H1 (cell line): ENCODE measurements at regions not wholly inside any gene's neighbourhood (a gene's known extent, or its start where the extent isn't known, plus 50 kb on each side); places are given as distances from the start of the nearest gene placed in this dataset.

ENCODE experiments used
- CTCF ChIA-PET: fragments of 300-600 bp; sonication (Branson Sonifier 250); formaldehyde crosslinking; loops from one replicate; lab custom pipeline; 2021; ENCODE audit not compliant: partially characterized antibody; lab: Charles Lee
- POLR2A ChIA-PET: fragments of 300-600 bp; sonication (Branson Sonifier 250); formaldehyde crosslinking; loops from one replicate; lab custom pipeline; 2021; ENCODE audit warnings: inconsistent platforms; ENCODE audit not compliant: partially characterized antibody; lab: Charles Lee
- DNase-seq, 2 experiments: peaks; one replicate each; pipeline versions ENCODE4 v3.0.0 to v3.0.0-alpha.2; 2010 to 2022; ENCODE audit warnings: low spot score in 2 of 2, low read depth in 1 of 2, mixed read lengths in 1 of 2
- FAIRE-seq: peaks from 2 replicates; lab custom pipeline; 2011; peaks lifted over from hg19 to GRCh38; lab: Jason Lieb, UNC
- H2AFZ ChIP-seq: 2 replicates; pipeline ENCODE4 v1.8.1; 2012; ENCODE audit warnings: low read length, inconsistent platforms
- H2AK5ac ChIP-seq: 2 replicates; pipeline ENCODE4 v1.6.1; 2013; ENCODE audit warnings: low read depth, low read length
- H2BK120ac ChIP-seq: replicated peaks from 2 replicates; pipeline ENCODE3; 2013; ENCODE audit warnings: low read depth, low read length, inconsistent platforms
- H2BK12ac ChIP-seq: 2 replicates; pipeline ENCODE4 v1.6.1; 2013; ENCODE audit warnings: low read depth, low read length
- H2BK15ac ChIP-seq: 2 replicates; pipeline ENCODE4 v1.6.1; 2013; ENCODE audit warnings: low read length
- H2BK20ac ChIP-seq: 2 replicates; pipeline ENCODE4 v1.6.1; 2013; ENCODE audit warnings: low read length
- H2BK5ac ChIP-seq: 2 replicates; pipeline ENCODE4 v1.6.1; 2013; ENCODE audit warnings: low read depth, low read length
- H3K14ac ChIP-seq: 2 replicates; pipeline ENCODE4 v1.6.1; 2013; ENCODE audit warnings: inconsistent platforms; ENCODE audit not compliant: insufficient read length
- H3K18ac ChIP-seq: 2 replicates; pipeline ENCODE4 v1.6.1; 2013; ENCODE audit warnings: low read length; ENCODE audit errors: extremely low read depth
- H3K23ac ChIP-seq: 2 replicates; pipeline ENCODE4 v1.6.1; 2013; ENCODE audit warnings: inconsistent platforms; ENCODE audit not compliant: insufficient read length
- H3K23me2 ChIP-seq: 2 replicates; pipeline ENCODE4 v1.6.1; 2013; ENCODE audit warnings: low read depth, low read length
- H3K27ac ChIP-seq: 2 replicates; pipeline ENCODE4 v1.6.1; 2011; ENCODE audit warnings: low read depth, low read length, inconsistent platforms
- H3K27me3 ChIP-seq, 4 experiments: replicated peaks in 1 of 4; 1 replicate in 1 of 4; 2 replicates in 3 of 4; pipeline versions ENCODE4 v1.6.1 to v1.8.1; 2011 to 2013; ENCODE audit warnings: low read length in 3 of 4, mild to moderate bottlenecking in 3 of 4, inconsistent platforms in 2 of 4, mixed read lengths in 2 of 4, moderate library complexity in 1 of 4; ENCODE audit not compliant: control insufficient read depth in 3 of 4, insufficient read depth in 3 of 4; ENCODE audit errors: extremely low read depth in 1 of 4
- H3K36me3 ChIP-seq, 4 experiments: 2 replicates each; pipeline versions ENCODE4 v1.6.1 to v1.8.1; 2011 to 2013; ENCODE audit warnings: mild to moderate bottlenecking in 4 of 4, low read length in 3 of 4, moderate library complexity in 2 of 4, control low read depth in 1 of 4, inconsistent platforms in 1 of 4; ENCODE audit not compliant: insufficient read depth in 4 of 4, control insufficient read depth in 2 of 4
- H3K4ac ChIP-seq: replicated peaks from 2 replicates; pipeline ENCODE3; 2013; ENCODE audit warnings: low read length, low read depth, mixed read lengths, inconsistent platforms; ENCODE audit not compliant: insufficient read length
- H3K4me1 ChIP-seq, 4 experiments: replicated peaks in 1 of 4; 1 replicate in 1 of 4; 2 replicates in 3 of 4; pipeline versions ENCODE4 v1.6.1 to v1.8.1; 2011 to 2013; ENCODE audit warnings: low read length in 3 of 4, inconsistent platforms in 2 of 4, mixed read lengths in 1 of 4; ENCODE audit not compliant: insufficient read depth in 4 of 4, control insufficient read depth in 3 of 4
- H3K4me2 ChIP-seq, 2 experiments: 2 replicates each; pipeline versions ENCODE4 v1.6.1 to v1.8.1; 2011 to 2013; ENCODE audit warnings: low read depth in 2 of 2, low read length in 2 of 2, control low read depth in 1 of 2, inconsistent platforms in 1 of 2, mild to moderate bottlenecking in 1 of 2; ENCODE audit not compliant: insufficient read depth in 1 of 2
- H3K4me3 ChIP-seq, 4 experiments: fragments of 200-600, 300-600 bp in 1 of 4; sonication (generic), shearing (Covaris generic), sonication (Bioruptor Twin) in 1 of 4; 2 replicates each; pipeline versions ENCODE4 v1.5.1 to v1.8.1; 2011 to 2016; ENCODE audit warnings: low read length in 4 of 4, low read depth in 3 of 4, control low read depth in 2 of 4, inconsistent platforms in 2 of 4, mild to moderate bottlenecking in 2 of 4, mixed read lengths in 1 of 4, moderate library complexity in 1 of 4; ENCODE audit not compliant: insufficient read depth in 2 of 4; ENCODE audit errors: extremely low read depth in 1 of 4
- H3K56ac ChIP-seq: replicated peaks from 2 replicates; pipeline ENCODE3; 2013; ENCODE audit warnings: low read depth, mild to moderate bottlenecking, mixed read lengths, low read length, inconsistent platforms; ENCODE audit not compliant: insufficient read length
- H3K79me1 ChIP-seq: 2 replicates; pipeline ENCODE4 v1.6.1; 2013; ENCODE audit warnings: low read depth, low read length, control low read depth
- H3K79me2 ChIP-seq, 2 experiments: 2 replicates each; pipeline versions ENCODE4 v1.6.1 to v1.8.1; 2012 to 2013; ENCODE audit warnings: low read length in 2 of 2, mild to moderate bottlenecking in 2 of 2, inconsistent platforms in 1 of 2; ENCODE audit not compliant: insufficient read depth in 2 of 2, control insufficient read depth in 1 of 2
- H3K9ac ChIP-seq, 4 experiments: replicated peaks in 1 of 4; 1 replicate in 1 of 4; 2 replicates in 3 of 4; pipeline versions ENCODE4 v1.6.1 to v1.8.1; 2011 to 2013; ENCODE audit warnings: low read depth in 3 of 4, low read length in 3 of 4, control low read depth in 2 of 4, mild to moderate bottlenecking in 2 of 4, moderate library complexity in 2 of 4, inconsistent platforms in 1 of 4; ENCODE audit errors: extremely low read depth in 1 of 4
- H3K9me3 ChIP-seq, 2 experiments: 2 replicates each; pipeline versions ENCODE4 v1.6.1 to v1.8.1; 2012 to 2013; ENCODE audit warnings: mild to moderate bottlenecking in 2 of 2, moderate library complexity in 2 of 2, control low read depth in 1 of 2, inconsistent platforms in 1 of 2, low read depth in 1 of 2, low read length in 1 of 2, mixed read lengths in 1 of 2; ENCODE audit not compliant: insufficient read depth in 2 of 2
- H4K20me1 ChIP-seq, 2 experiments: replicated peaks in 1 of 2; 2 replicates each; pipeline versions ENCODE3 to v1.8.1; 2011 to 2013; ENCODE audit warnings: inconsistent platforms in 2 of 2, low read length in 2 of 2, mild to moderate bottlenecking in 1 of 2; ENCODE audit not compliant: insufficient read depth in 2 of 2, control insufficient read depth in 1 of 2
- H4K5ac ChIP-seq: 2 replicates; pipeline ENCODE4 v1.6.1; 2013; ENCODE audit warnings: low read length, low read depth, mixed read lengths, inconsistent platforms; ENCODE audit not compliant: insufficient read length
- H4K8ac ChIP-seq: 2 replicates; pipeline ENCODE4 v1.8.0; 2013; ENCODE audit warnings: mild to moderate bottlenecking, moderate library complexity, low read length, inconsistent platforms; ENCODE audit not compliant: insufficient read depth; ENCODE audit errors: extremely low read depth
- H4K91ac ChIP-seq: replicated peaks from 2 replicates; pipeline ENCODE3; 2013; ENCODE audit warnings: low read length, mixed read lengths, inconsistent platforms; ENCODE audit not compliant: insufficient read length
- BACH1 ChIP-seq: IDR thresholded peaks from 2 replicates; pipeline ENCODE4 v1.6.1; 2012; ENCODE audit warnings: low read length, improper control_type of control experiment
- ZNF274 ChIP-seq: IDR thresholded peaks from 2 replicates; pipeline ENCODE4 v1.7.0; 2012; ENCODE audit warnings: low read length, borderline replicate concordance; ENCODE audit errors: extremely low read depth
- WGBS, 2 experiments: shearing (Covaris generic) in 1 of 2; methylation state at CpG; one replicate each; pipeline versions ENCODE4 v1.1.6 to v1.1.7; 2013 to 2015; ENCODE audit warnings: low lambda C conversion rate in 2 of 2, mixed read lengths in 2 of 2, inconsistent platforms in 1 of 2, low coverage in 1 of 2, missing lambda C conversion rate in 1 of 2; ENCODE audit not compliant: insufficient replicate concordance in 2 of 2, insufficient coverage in 1 of 2, insufficient read length in 1 of 2; ENCODE audit errors: extremely low coverage in 1 of 2, missing lambda C conversion rate in 1 of 2; 5-methylcytosine and 5-hydroxymethylcytosine counted together

DNA sequence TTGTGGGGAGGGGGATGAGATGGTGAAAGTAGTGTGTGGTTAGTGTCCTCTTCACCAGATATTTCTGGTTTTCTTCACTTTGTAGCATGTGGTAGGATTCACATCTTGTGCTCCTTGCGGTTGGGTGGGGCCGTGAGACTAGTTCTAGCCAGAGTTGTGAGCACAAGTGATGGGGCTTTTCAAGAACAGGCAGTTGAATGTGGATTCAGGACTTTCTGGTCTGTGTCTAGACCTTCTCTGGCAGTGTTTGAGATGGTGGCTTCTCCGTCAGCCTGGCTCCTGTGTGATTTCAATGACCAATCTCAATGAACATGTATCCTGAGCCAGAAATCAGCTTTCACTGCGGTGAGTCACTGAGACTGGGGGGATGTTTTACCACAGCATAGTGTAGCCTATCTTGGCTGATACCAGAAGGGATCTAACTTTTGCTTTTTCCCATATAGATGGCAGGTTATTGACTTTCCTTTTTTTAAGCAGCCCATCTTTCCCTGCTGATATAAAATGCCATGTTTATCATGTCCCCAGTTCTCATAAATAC, 82.6 kb downstream of the RPLP1 start:
- 90% methylated on average over 4 of the region's 4 CpGs; no CpG with 5 or more reads in 1 of the 2 experiments for WGBS, 2 experiments
- peaks cover 6 to 17% (median 9%) of the 10 kb centered on the region in 4 experiments; a peak in 6 of 7 replicates for H3K4me1 ChIP-seq

More for the DNA sequence above, 82.6 kb downstream of the RPLP1 start:
- H3K27me3 ChIP-seq = no peaks in the 10 kb centered on the region
- H2BK15ac ChIP-seq = no peak overlapping the region
- H3K4me2 ChIP-seq = no peak overlapping the region
- TF ChIP-seq BACH1 (no peak), ZNF274 (no peak)
- TF ChIP-seq, all 59 proteins: peak for 0
- Histone ChIP-seq H3K9me3 (no peaks in the 10 kb centered on the region), H4K20me1 (no peaks in the 10 kb centered on the region), H4K5ac (no peak overlapping the region), H3K27ac (no peak overlapping the region), H3K23me2 (no peaks in the 10 kb centered on the region), H2AK5ac (no peak overlapping the region), H3K23ac (no peak overlapping the region), H2BK120ac (no peak overlapping the region), H3K56ac (no peak overlapping the region), H2AFZ (no peak overlapping the region), H3K14ac (no peak overlapping the region), H2BK20ac (no peak overlapping the region), H3K4me3 (no peak overlapping the region), H2BK5ac (no peak overlapping the region), H3K18ac (no peak overlapping the region), H3K9ac (no peak overlapping the region), H4K8ac (no peak overlapping the region), H3K36me3 (no peaks in the 10 kb centered on the region), H4K91ac (no peak overlapping the region), H3K79me1 (no peaks in the 10 kb centered on the region), H3K4ac (no peak overlapping the region), H3K79me2 (no peaks in the 10 kb centered on the region), H2BK12ac (no peak overlapping the region)
- ChIA-PET POLR2A (no interaction called here), CTCF (interaction anchor here (0.7 to 2.7 kb wide), 4 partner anchors 8 to 396 kb away, joined by 3 to 7 read pairs (median 4); no protein-coding TSS in a partner anchor)
- FAIRE-seq (no peak), DNase-seq (no peak)
